H1 (cell line): ENCODE measurements at regions not wholly inside any gene's neighbourhood (a gene's known extent, or its start where the extent isn't known, plus 50 kb on each side); places are given as distances from the start of the nearest gene placed in this dataset.

Source experiments
- CTCF ChIA-PET: fragments of 300-600 bp; sonication (Branson Sonifier 250); formaldehyde crosslinking; loops from one replicate; lab custom pipeline; 2021; ENCODE audit not compliant: partially characterized antibody; lab: Charles Lee
- POLR2A ChIA-PET: fragments of 300-600 bp; sonication (Branson Sonifier 250); formaldehyde crosslinking; loops from one replicate; lab custom pipeline; 2021; ENCODE audit warnings: inconsistent platforms; ENCODE audit not compliant: partially characterized antibody; lab: Charles Lee
- DNase-seq, 2 experiments: peaks; one replicate each; pipeline versions ENCODE4 v3.0.0 to v3.0.0-alpha.2; 2010 to 2022; ENCODE audit warnings: low spot score in 2 of 2, low read depth in 1 of 2, mixed read lengths in 1 of 2
- FAIRE-seq: peaks from 2 replicates; lab custom pipeline; 2011; peaks lifted over from hg19 to GRCh38; lab: Jason Lieb, UNC
- H2AFZ ChIP-seq: 2 replicates; pipeline ENCODE4 v1.8.1; 2012; ENCODE audit warnings: low read length, inconsistent platforms
- H2AK5ac ChIP-seq: 2 replicates; pipeline ENCODE4 v1.6.1; 2013; ENCODE audit warnings: low read depth, low read length
- H2BK120ac ChIP-seq: replicated peaks from 2 replicates; pipeline ENCODE3; 2013; ENCODE audit warnings: low read depth, low read length, inconsistent platforms
- H2BK12ac ChIP-seq: 2 replicates; pipeline ENCODE4 v1.6.1; 2013; ENCODE audit warnings: low read depth, low read length
- H2BK15ac ChIP-seq: 2 replicates; pipeline ENCODE4 v1.6.1; 2013; ENCODE audit warnings: low read length
- H2BK20ac ChIP-seq: 2 replicates; pipeline ENCODE4 v1.6.1; 2013; ENCODE audit warnings: low read length
- H2BK5ac ChIP-seq: 2 replicates; pipeline ENCODE4 v1.6.1; 2013; ENCODE audit warnings: low read depth, low read length
- H3K14ac ChIP-seq: 2 replicates; pipeline ENCODE4 v1.6.1; 2013; ENCODE audit warnings: inconsistent platforms; ENCODE audit not compliant: insufficient read length
- H3K18ac ChIP-seq: 2 replicates; pipeline ENCODE4 v1.6.1; 2013; ENCODE audit warnings: low read length; ENCODE audit errors: extremely low read depth
- H3K23ac ChIP-seq: 2 replicates; pipeline ENCODE4 v1.6.1; 2013; ENCODE audit warnings: inconsistent platforms; ENCODE audit not compliant: insufficient read length
- H3K23me2 ChIP-seq: 2 replicates; pipeline ENCODE4 v1.6.1; 2013; ENCODE audit warnings: low read depth, low read length
- H3K27ac ChIP-seq: 2 replicates; pipeline ENCODE4 v1.6.1; 2011; ENCODE audit warnings: low read depth, low read length, inconsistent platforms
- H3K27me3 ChIP-seq, 4 experiments: replicated peaks in 1 of 4; 1 replicate in 1 of 4; 2 replicates in 3 of 4; pipeline versions ENCODE4 v1.6.1 to v1.8.1; 2011 to 2013; ENCODE audit warnings: low read length in 3 of 4, mild to moderate bottlenecking in 3 of 4, inconsistent platforms in 2 of 4, mixed read lengths in 2 of 4, moderate library complexity in 1 of 4; ENCODE audit not compliant: control insufficient read depth in 3 of 4, insufficient read depth in 3 of 4; ENCODE audit errors: extremely low read depth in 1 of 4
- H3K36me3 ChIP-seq, 4 experiments: 2 replicates each; pipeline versions ENCODE4 v1.6.1 to v1.8.1; 2011 to 2013; ENCODE audit warnings: mild to moderate bottlenecking in 4 of 4, low read length in 3 of 4, moderate library complexity in 2 of 4, control low read depth in 1 of 4, inconsistent platforms in 1 of 4; ENCODE audit not compliant: insufficient read depth in 4 of 4, control insufficient read depth in 2 of 4
- H3K4ac ChIP-seq: replicated peaks from 2 replicates; pipeline ENCODE3; 2013; ENCODE audit warnings: low read length, low read depth, mixed read lengths, inconsistent platforms; ENCODE audit not compliant: insufficient read length
- H3K4me1 ChIP-seq, 4 experiments: replicated peaks in 1 of 4; 1 replicate in 1 of 4; 2 replicates in 3 of 4; pipeline versions ENCODE4 v1.6.1 to v1.8.1; 2011 to 2013; ENCODE audit warnings: low read length in 3 of 4, inconsistent platforms in 2 of 4, mixed read lengths in 1 of 4; ENCODE audit not compliant: insufficient read depth in 4 of 4, control insufficient read depth in 3 of 4
- H3K4me2 ChIP-seq, 2 experiments: 2 replicates each; pipeline versions ENCODE4 v1.6.1 to v1.8.1; 2011 to 2013; ENCODE audit warnings: low read depth in 2 of 2, low read length in 2 of 2, control low read depth in 1 of 2, inconsistent platforms in 1 of 2, mild to moderate bottlenecking in 1 of 2; ENCODE audit not compliant: insufficient read depth in 1 of 2
- H3K4me3 ChIP-seq, 4 experiments: fragments of 200-600, 300-600 bp in 1 of 4; sonication (generic), shearing (Covaris generic), sonication (Bioruptor Twin) in 1 of 4; 2 replicates each; pipeline versions ENCODE4 v1.5.1 to v1.8.1; 2011 to 2016; ENCODE audit warnings: low read length in 4 of 4, low read depth in 3 of 4, control low read depth in 2 of 4, inconsistent platforms in 2 of 4, mild to moderate bottlenecking in 2 of 4, mixed read lengths in 1 of 4, moderate library complexity in 1 of 4; ENCODE audit not compliant: insufficient read depth in 2 of 4; ENCODE audit errors: extremely low read depth in 1 of 4
- H3K56ac ChIP-seq: replicated peaks from 2 replicates; pipeline ENCODE3; 2013; ENCODE audit warnings: low read depth, mild to moderate bottlenecking, mixed read lengths, low read length, inconsistent platforms; ENCODE audit not compliant: insufficient read length
- H3K79me1 ChIP-seq: 2 replicates; pipeline ENCODE4 v1.6.1; 2013; ENCODE audit warnings: low read depth, low read length, control low read depth
- H3K79me2 ChIP-seq, 2 experiments: 2 replicates each; pipeline versions ENCODE4 v1.6.1 to v1.8.1; 2012 to 2013; ENCODE audit warnings: low read length in 2 of 2, mild to moderate bottlenecking in 2 of 2, inconsistent platforms in 1 of 2; ENCODE audit not compliant: insufficient read depth in 2 of 2, control insufficient read depth in 1 of 2
- H3K9ac ChIP-seq, 4 experiments: replicated peaks in 1 of 4; 1 replicate in 1 of 4; 2 replicates in 3 of 4; pipeline versions ENCODE4 v1.6.1 to v1.8.1; 2011 to 2013; ENCODE audit warnings: low read depth in 3 of 4, low read length in 3 of 4, control low read depth in 2 of 4, mild to moderate bottlenecking in 2 of 4, moderate library complexity in 2 of 4, inconsistent platforms in 1 of 4; ENCODE audit errors: extremely low read depth in 1 of 4
- H3K9me3 ChIP-seq, 2 experiments: 2 replicates each; pipeline versions ENCODE4 v1.6.1 to v1.8.1; 2012 to 2013; ENCODE audit warnings: mild to moderate bottlenecking in 2 of 2, moderate library complexity in 2 of 2, control low read depth in 1 of 2, inconsistent platforms in 1 of 2, low read depth in 1 of 2, low read length in 1 of 2, mixed read lengths in 1 of 2; ENCODE audit not compliant: insufficient read depth in 2 of 2
- H4K20me1 ChIP-seq, 2 experiments: replicated peaks in 1 of 2; 2 replicates each; pipeline versions ENCODE3 to v1.8.1; 2011 to 2013; ENCODE audit warnings: inconsistent platforms in 2 of 2, low read length in 2 of 2, mild to moderate bottlenecking in 1 of 2; ENCODE audit not compliant: insufficient read depth in 2 of 2, control insufficient read depth in 1 of 2
- H4K5ac ChIP-seq: 2 replicates; pipeline ENCODE4 v1.6.1; 2013; ENCODE audit warnings: low read length, low read depth, mixed read lengths, inconsistent platforms; ENCODE audit not compliant: insufficient read length
- H4K8ac ChIP-seq: 2 replicates; pipeline ENCODE4 v1.8.0; 2013; ENCODE audit warnings: mild to moderate bottlenecking, moderate library complexity, low read length, inconsistent platforms; ENCODE audit not compliant: insufficient read depth; ENCODE audit errors: extremely low read depth
- H4K91ac ChIP-seq: replicated peaks from 2 replicates; pipeline ENCODE3; 2013; ENCODE audit warnings: low read length, mixed read lengths, inconsistent platforms; ENCODE audit not compliant: insufficient read length
- JUND ChIP-seq: IDR thresholded peaks from 2 replicates; pipeline ENCODE4 v1.6.1; 2011; ENCODE audit warnings: mild to moderate bottlenecking, improper control_type of control experiment, low read length
- WGBS, 2 experiments: shearing (Covaris generic) in 1 of 2; methylation state at CpG; one replicate each; pipeline versions ENCODE4 v1.1.6 to v1.1.7; 2013 to 2015; ENCODE audit warnings: low lambda C conversion rate in 2 of 2, mixed read lengths in 2 of 2, inconsistent platforms in 1 of 2, low coverage in 1 of 2, missing lambda C conversion rate in 1 of 2; ENCODE audit not compliant: insufficient replicate concordance in 2 of 2, insufficient coverage in 1 of 2, insufficient read length in 1 of 2; ENCODE audit errors: extremely low coverage in 1 of 2, missing lambda C conversion rate in 1 of 2; 5-methylcytosine and 5-hydroxymethylcytosine counted together

GRCh38 chr5:42306287-42306686, 117.0 kb upstream of the GHR start:
- H3K14ac ChIP-seq, result no peak overlapping the region
- H2BK5ac ChIP-seq, result no peak overlapping the region
- no peaks in the 10 kb centered on the region for H4K20me1 ChIP-seq
- no peak overlapping the region for H2AK5ac ChIP-seq
- H3K4me2 ChIP-seq, result no peak overlapping the region
- H2AFZ ChIP-seq, result no peak overlapping the region
- H3K79me2 ChIP-seq, result no peaks in the 10 kb centered on the region
- H3K27me3 ChIP-seq, result no peaks in the 10 kb centered on the region
- no peak overlapping the region for H3K9ac ChIP-seq
- no peak overlapping the region for H2BK15ac ChIP-seq
- peaks cover 3 to 5% of the 10 kb centered on the region in 2 experiments; a peak in 2 of 4 replicates for H3K9me3 ChIP-seq
- H3K36me3 ChIP-seq, result no peaks in the 10 kb centered on the region
- no peaks in the 10 kb centered on the region for H3K23me2 ChIP-seq
- no peak overlapping the region for H3K4me3 ChIP-seq
- FAIRE-seq (no peak), DNase-seq (no peak)
- no peak overlapping the region for H2BK120ac ChIP-seq
- H2BK12ac ChIP-seq, result no peak overlapping the region
- no peak for TF ChIP-seq JUND
- no peak overlapping the region for H3K27ac ChIP-seq
- H3K4me1 ChIP-seq, result no peaks in the 10 kb centered on the region
- H3K23ac ChIP-seq, result no peak overlapping the region
- H3K56ac ChIP-seq, result no peak overlapping the region
- H3K79me1 ChIP-seq, result no peaks in the 10 kb centered on the region
- H4K5ac ChIP-seq, result no peak overlapping the region
- POLR2A ChIA-PET, result interaction anchor here (0.6 kb wide), 1 partner anchor 524 kb away, joined by 3 read pairs; no protein-coding TSS in a partner anchor
- no peak overlapping the region for H4K91ac ChIP-seq
- H3K4ac ChIP-seq, result no peak overlapping the region
- 86% methylated on average over 1 of the region's 1 CpG; no CpG with 5 or more reads in 1 of the 2 experiments for whole genome bisulfite sequencing, 2 experiments
- CTCF ChIA-PET, result no interaction called here
- no peak overlapping the region for H4K8ac ChIP-seq
- no peak overlapping the region for H2BK20ac ChIP-seq
- no peak overlapping the region for H3K18ac ChIP-seq
